ENCODE measurements at regions not wholly inside any gene's neighbourhood (a gene's known extent, or its start where the extent isn't known, plus 50 kb on each side); places are given as distances from the start of the nearest gene placed in this dataset.
"Not testable (repeated sequence)": the region's sequence is repeated elsewhere in the genome, so short reads cannot be mapped to it uniquely, and the experiment has no call there.

DNA sequence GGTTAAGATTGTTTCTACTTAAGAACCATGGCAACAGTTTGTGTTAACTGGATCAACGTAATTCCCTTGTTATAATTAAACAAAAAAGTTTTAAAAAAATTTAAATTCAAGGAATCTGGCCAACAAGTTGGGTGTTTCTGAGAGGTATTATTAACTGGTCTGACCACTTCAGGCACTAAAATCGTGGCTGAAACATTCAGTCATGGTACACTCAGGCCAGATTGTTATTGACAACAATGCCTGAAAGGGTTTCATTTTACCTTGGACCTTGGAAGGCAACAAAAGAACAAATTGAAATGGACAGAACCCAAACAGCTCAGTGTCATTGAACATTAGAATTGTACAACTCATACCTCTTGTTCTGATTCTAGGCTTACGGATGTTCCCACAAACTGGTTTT is 103.3 kb upstream of the ARMC3 start:
- DNase-seq = no peak

DNA sequence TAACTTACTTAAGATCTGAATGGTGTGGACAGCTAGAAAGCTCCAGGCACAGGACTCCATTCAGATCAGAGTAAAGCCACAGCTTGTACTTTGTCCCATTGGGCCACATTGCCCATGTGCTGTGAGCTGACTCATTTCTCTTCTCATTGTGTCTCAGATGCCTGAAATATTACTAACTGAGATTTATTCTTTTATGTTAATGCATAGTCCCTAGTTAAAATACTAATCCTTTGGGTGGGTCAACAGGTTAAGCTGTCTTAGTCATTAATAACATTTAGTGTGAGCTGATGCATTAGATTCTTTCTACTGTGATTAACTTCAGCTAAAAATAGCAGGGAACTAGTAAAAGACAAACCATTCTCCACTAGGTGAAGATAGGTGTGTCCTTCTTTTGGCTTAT is 104.7 kb upstream of the ARMC3 start:
- DNase-seq = no peak

DNA sequence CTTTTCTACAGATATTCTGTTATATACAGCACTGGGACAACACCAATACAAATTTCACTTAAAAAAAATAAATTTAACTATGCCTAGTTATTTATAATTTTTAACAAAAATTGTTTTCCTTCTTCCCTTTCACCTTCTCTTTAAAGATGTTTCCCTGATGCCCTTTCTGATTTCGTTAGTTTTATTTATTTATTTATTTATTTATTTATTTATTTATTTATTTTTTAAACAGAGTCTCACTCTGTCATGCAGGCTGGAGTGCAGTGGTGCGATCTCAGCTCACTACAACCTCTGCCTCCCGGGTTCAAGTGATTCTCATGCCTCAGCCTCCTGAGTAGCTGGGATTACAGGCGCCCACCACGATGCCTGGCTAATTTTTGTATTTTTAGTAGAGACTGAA is 105.9 kb upstream of the ARMC3 start:
- not testable (repeated sequence) for DNase-seq

DNA sequence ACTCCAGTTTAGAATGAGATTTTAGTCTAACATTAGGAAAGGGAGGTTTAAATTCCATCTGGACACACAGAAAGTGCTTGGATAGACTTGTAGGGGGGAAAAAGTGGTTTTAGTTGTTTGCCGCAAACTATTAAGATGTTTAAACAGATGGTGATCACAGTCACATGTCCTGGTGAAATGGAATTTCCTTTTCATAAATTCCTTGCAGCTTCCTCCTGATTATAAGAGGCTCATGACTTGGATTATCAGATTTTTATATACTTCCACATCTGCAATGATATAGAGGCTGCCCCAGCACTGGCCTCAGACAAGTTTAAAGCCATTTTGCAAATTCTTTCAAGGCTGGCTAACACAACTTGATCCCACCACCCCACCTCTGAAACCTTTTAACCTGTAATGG is 106.4 kb upstream of the ARMC3 start:
- no peak for DNase-seq

DNA sequence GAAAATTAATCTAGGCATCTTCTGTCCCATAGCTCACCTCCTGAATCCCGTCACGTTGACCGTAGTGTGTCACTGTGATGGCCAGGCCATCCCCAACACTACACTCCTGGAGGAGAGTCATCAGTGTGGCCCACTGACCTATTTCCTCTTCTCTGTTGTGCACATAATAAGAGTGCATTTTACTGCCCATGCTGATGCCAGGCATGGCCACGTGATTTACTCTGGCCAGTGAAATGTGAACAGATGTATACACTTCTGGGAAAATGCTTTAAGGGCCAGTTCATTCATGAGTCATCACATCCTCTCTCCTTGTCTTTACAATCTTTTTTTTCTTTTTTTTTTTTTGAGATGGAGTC is 101.9 kb upstream of the PIP4K2A start:
- DNase-seq = no peak

DNA sequence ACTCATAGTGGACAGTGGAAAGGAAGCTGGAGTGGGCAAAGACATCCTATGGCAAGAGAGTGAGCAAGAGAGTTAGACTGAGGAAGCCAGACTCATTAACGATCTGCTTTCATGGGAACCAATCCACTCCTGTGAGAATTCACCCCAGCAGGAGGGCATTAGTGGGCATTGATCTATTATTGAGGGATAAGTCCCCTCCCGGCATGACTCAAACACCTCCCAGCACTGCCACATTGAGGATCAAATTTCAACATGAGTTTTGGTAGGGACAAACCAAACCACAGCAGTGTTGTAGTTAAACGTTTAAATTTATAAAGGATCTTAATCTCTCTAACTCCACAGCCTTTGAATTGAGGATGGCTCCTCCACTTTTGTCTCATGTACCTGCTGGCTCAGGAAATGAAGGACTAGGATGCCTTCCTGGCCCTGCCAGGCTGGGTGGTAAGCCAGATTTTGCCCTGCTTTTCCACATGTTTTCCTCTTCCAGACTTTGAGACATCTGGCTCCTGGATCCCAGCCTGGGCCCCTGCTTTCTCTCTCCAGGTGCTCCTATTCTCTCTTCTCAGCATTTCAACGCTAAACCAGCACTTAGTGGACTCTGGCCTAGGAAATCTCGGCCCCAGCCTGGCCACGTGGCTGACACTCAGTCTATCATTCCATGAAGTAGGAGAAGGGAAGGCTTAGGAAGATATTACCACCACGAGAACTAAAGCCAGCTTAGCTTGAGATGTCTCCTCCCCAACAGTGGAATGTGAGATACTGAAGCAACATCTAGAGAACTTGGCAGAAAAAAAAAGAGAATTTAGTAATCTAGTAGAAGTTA is 96.5 kb upstream of the PIP4K2A start:
- no peak for DNase-seq

DNA sequence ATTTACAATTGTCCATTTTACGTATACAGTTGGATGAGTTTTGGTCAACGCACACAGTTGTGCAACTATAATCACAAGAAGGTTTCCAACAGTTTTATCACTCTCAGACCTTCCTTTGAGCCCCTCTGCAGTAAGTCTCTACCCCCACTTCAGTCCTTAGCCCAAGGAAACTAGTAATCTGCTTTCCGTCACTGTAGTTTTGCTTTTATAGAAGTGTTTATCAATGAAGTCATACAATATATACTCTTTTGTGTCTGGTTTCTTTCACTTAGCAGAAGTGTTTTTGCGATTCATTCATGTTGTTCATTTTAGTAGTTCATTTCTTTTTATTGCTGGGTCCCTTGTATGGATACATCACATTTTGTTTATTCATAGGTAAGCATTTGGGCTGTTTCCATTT is 92.9 kb upstream of the PIP4K2A start:
- DNase-seq = no peak

DNA sequence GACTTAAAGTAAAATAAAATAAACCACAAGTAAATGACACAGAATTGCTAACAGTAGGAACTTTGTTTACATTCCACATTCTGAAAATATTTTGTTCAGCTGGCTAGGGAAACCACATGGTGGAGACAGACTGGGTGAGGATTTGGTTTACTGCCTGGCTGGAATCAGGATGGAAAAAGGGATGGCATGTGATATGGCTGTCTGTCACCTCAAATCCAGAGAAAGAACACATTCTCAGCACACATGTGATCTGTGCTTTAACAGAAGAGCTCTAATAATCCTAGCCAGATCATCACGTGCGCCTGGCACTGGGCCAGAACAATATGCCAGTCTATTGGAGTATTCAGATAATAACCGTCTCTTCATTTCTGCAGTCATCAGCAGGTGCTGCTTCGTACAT is 90.9 kb upstream of the PIP4K2A start:
- no peak for DNase-seq

DNA sequence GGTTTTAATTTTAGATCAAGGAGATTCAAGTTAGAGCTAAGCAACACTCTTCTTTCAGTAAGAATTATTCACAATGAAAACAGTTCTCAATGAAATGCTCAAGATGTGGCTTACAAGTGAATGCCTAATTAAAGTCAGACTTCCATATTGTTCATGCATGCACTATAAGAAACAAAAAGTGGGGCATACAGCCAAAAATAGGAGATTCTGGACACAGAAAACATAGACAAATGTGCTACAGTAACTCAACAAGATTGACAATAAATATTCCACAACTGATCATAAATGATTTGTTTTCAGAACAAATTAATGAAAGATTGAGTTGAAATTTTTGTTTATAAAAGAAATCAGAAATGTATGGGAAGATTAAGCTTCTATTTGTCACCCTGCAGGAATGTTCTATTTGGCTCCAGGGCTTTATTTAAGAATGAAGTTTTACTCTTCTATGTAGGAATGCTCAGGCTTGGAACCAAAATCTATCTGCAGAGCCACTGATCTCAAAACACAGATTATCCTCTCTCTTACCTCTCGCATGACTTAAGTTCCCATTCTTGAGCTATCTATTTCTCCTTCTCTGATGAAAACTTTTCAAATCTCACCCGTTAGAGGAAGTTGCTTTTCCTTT is 89.0 kb upstream of the PIP4K2A start:
- no peak for DNase-seq

DNA sequence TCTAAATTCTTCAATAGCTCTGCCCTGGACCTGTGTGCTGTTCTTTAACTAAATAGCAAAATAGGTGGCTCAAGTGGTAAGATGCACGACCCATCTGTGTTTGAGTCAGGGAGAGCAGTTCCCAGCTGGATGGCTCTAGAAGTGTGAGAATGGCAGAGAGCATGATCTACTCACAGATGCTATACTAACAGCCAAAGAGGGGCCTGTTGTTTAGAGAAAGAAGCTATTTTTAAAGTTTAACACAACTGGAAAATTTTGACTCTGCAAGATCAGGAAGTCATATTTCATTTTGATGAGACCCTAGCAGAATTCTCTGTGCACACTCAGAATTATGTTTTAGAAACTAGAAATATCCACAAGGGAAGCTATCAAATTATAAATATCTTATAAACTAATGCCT is 87.4 kb upstream of the PIP4K2A start:
- DNase-seq = no peak

DNA sequence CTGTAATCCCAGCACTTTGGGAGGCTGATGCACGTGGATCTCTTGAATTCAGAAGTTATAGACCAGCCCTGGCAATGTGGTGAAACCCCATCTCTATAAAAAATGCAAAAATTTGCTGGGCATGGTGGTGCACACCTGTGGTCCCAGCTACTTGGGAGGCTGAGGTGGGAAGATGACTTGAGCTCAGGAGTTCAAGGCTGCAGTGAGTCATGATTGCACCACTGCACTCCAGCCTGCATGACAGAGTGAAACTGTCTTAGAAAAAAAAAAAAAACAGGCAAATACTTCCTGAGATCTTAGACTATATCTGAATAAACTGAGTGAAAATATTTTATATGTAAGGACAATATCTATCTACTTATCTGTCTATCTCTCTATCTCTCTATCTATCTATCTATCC is 83.4 kb upstream of the PIP4K2A start:
- not testable (repeated sequence) for DNase-seq

DNA sequence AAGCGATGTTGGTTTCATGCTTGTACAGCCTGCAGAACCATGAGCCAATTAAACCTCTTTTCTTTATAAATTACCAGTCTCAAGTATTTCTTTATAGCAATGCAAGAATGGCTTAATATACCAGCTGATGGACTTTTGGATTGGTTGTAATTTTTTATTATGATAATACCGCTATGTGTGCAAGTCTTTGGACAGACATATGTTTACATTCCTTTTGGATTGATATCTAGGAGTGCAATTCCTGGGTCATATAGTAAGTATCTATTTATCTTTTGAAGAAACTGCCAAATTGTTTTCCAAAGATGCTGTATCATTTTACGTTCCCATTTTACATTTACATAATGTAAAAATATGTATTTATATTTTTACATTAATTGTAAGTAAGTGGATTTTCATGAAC is 81.2 kb upstream of the PIP4K2A start:
- DNase-seq = no peak

DNA sequence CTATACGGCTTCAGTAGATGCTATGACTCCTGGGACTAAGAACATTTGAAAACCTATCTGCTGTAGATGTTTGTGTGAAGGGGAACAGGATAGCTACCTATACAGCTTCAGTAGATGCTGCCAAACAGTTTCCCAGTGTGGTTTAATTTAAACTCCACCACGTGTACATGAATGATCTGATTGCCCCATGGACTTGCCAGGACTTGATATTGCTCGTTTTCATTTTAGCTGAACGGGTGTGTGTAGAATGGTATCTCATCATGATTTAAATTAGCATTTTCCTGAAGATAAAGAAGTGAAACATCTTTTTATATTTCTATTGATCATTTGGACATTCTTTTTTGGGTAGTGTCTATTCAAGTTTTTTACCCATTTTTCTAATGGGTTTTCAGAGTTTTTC is 77.8 kb upstream of the PIP4K2A start:
- no peak for DNase-seq

DNA sequence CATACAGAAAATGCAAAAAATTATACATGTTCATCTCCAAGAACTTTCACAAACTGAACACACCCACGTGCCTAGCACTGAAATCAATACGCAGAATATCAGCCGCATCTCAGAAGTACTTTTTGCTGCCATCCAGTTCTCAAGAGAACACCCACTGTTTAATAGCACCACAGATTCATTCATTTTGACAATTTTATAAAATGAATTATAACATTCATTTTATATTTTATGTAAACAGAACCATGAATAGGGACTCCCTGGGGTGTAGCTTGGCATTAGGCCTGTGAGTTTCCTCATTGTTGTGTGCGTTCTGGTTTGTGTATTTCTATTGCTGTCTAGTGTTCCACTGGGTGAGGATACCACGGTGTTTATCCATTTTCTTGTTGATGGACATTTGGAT is 77.3 kb upstream of the PIP4K2A start:
- DNase-seq = no peak

DNA sequence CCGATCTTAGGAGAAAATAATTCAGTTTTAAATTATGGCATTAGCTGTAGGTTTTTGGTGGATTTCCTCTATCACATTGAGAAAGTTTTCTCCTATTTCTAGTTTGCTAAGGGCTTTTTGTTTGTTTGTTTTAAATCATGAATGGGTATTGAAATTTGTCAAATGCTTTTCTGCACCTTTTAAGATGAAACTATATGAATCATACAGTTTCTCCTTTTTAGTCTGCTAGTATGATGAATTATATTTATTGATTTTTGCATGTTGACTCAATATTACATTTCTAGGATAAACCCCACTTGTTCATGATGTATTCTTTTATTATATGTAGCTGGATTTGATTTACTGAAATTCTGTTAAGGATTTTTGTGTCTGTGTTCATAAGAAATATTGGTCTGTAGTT is 70.3 kb upstream of the PIP4K2A start:
- no peak for DNase-seq

DNA sequence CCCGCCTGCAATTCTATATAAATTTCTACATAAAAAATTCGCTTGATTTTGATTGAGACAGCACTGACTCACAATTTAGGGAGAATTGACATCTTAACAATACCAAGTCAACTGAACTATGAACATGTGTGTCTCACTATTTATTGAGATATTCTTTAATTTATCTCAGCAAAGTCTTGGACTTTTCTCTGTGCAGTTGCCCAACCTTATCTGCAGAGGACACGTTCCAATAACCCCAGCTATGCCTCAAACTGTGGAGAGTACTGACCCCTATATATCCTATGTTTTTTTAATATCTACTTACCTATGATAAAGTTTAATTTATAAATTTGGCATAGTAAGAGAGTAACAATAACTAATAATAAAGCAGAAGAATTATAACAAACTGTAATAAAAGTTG is 69.4 kb upstream of the PIP4K2A start:
- DNase-seq = no peak

DNA sequence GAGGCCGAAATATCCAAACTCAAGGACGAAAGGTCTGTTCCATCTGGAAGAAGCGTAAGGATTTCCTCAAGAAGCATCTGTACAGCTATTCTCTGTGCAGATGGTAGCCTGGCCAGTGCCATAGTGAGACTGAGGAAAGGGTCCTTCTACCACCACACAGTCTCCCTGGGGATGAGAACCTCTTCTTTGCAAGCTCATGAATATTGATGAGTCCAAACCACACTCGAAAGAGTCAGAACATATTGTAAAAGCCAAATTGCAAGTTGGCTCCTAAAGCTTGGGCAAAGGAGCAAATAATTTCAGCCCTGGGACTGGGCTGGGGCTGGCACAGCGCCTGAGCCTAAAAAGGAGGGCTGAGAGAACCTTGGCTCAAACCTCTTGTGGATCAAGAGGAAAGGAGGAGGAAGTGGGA is 66.1 kb upstream of the PIP4K2A start:
- DNase-seq = no peak

DNA sequence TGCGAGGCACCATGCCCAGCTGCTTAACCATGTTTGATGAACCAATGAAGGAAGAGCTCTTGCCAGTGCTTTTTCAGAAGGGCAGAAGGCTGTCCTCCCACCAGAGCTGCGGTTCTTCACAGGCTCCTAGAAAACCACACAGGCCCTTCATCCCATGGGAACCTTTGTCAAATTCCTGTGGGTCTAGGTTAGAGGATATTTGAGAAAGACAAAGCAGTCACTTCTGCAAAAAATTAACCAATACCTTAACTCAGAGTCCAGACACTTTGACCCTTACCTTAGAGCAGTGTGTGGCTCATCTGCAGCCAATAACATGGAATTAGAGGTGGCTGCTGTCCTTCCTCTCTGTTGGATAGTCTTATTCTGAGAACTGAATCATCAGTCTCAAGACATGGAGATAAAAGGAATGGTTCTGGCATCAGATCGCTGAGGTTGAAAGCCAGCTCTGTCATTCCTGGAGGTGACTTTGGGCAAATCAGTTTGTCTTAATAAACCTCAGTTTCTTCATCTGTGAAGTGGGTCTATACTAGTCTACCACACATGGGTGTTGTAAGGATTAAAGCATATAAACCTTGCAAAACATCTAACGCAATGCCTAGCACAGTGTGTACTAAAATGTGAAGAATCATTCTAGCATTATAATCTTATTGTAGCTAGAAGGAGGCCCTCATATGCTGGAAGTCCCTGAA is 65.1 kb upstream of the PIP4K2A start:
- DNase-seq = no peak

DNA sequence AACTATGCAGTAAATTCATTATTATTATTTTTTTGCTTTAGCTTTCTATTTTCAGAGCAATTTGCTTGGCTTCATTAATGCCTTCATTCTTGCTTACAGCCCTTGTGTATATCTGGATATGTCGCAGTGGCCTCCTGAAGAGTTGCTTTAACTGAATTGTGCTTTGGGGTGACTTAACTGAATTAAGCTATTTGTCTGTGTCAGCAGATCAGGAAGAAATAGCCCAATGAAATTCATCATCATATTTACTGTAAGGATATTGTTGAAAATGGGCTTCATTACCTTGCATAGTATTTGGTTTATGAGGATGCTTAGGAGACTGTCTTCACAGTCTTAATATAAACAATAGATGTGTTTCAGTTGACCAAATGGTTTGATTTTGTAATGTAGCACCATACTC is 59.7 kb upstream of the PIP4K2A start:
- no peak for DNase-seq

DNA sequence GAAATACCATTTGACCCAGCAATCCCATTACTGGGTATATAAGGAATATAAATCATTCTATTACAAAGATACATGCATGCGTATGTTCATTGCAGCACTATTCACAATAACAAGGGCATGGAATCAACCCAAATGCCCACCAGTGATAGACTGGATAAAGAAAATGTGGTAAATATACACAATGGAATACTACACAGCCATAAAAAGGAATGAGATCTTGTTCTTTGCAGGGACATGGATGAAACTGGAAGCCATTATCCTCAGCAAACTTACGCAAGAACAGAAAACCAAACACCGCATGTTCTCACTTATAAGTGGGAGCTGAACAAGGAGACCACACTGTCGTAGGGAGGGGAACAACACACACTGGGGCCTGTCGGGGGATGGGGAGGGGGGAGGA is 57.3 kb upstream of the PIP4K2A start:
- not testable (repeated sequence) for DNase-seq

DNA sequence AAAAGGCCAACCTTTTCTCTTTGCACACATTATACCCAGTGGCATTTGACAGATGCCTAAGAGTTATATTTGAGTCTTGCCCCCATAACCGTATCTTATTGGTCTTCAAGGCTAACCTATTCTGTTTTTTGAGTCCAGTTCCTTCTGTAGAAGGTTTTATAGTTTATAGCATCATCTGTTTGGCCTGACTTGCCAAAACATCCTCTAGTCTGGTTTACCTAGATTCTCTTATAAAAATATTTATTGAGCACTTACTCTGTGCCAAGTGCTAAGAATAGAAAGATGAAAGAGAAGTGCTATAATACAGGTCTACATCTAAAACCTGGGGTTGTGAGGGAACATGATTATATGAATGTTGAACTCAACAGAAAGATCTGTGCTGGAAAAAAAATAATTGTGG is 55.9 kb upstream of the PIP4K2A start:
- no peak for DNase-seq

DNA sequence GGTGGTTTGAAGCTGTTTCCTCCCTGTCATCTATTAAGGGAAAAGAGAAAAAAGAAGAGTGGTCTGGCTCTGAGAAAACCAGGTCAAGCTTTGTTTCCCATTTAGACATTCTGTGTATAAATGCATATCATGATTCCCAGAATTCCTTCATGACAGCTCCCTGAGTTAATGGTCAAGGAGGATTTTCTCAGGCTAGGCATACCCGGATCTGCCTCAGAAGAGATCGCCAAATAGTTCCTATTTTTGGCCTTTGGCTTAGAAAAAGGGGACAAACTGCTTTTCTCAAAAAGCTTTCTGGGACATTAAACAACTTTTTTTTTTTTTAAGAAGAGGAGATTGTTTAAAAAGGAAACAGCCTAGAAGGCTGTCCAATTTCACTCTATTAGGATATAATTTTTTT is 53.5 kb upstream of the PIP4K2A start:
- no peak for DNase-seq

DNA sequence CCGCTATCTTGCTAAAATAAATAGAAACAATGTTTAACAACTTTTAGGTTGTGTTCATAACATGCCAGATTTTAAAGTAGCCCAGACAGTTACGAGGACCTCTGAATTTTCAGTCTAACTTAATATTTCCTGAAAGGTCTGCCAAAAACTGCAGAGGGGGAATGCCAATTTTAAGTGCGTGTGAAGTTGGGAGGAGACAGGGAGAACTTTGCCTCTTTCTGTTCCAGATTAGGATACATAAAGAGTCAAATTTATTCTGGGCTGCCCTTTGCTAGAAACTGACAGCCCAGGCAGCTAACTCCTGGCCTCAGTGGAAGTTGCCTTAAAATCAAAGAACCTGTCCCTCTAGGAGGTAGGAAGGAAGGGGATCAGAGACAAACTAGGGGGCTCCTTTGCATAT is 52.3 kb upstream of the PIP4K2A start:
- no peak for DNase-seq
